Bronchial epithelial cell (primary cell): ENCODE measurements at regions not wholly inside any gene's neighbourhood (a gene's known extent, or its start where the extent isn't known, plus 50 kb on each side); places are given as distances from the start of the nearest gene placed in this dataset.

Experiments
- DNase-seq: peaks from one replicate; pipeline ENCODE4 v3.0.0-alpha.2; 2010; ENCODE audit warnings: low read depth
- FAIRE-seq: peaks from 2 replicates; lab custom pipeline; 2011; peaks lifted over from hg19 to GRCh38; lab: Jason Lieb, UNC
- H3K27me3 ChIP-seq: 2 replicates; pipeline ENCODE4 v1.5.1; 2011; ENCODE audit warnings: low read length; ENCODE audit not compliant: control insufficient read depth, insufficient read depth
- H3K36me3 ChIP-seq: 2 replicates; pipeline ENCODE4 v1.5.1; 2011; ENCODE audit warnings: low read length; ENCODE audit not compliant: control insufficient read depth, insufficient read depth
- H3K4me3 ChIP-seq: 2 replicates; pipeline ENCODE4 v1.5.1; 2011; ENCODE audit warnings: mild to moderate bottlenecking, low read depth, low read length, control low read depth
- TF ChIP-seq, protein P1 (sequence below): IDR thresholded peaks from 2 replicates; pipeline ENCODE4 v1.5.1; 2011; ENCODE audit warnings: mild to moderate bottlenecking, moderate library complexity, low read length, control low read depth, inconsistent platforms; ENCODE audit not compliant: insufficient read depth, severe bottlenecking

DNA sequence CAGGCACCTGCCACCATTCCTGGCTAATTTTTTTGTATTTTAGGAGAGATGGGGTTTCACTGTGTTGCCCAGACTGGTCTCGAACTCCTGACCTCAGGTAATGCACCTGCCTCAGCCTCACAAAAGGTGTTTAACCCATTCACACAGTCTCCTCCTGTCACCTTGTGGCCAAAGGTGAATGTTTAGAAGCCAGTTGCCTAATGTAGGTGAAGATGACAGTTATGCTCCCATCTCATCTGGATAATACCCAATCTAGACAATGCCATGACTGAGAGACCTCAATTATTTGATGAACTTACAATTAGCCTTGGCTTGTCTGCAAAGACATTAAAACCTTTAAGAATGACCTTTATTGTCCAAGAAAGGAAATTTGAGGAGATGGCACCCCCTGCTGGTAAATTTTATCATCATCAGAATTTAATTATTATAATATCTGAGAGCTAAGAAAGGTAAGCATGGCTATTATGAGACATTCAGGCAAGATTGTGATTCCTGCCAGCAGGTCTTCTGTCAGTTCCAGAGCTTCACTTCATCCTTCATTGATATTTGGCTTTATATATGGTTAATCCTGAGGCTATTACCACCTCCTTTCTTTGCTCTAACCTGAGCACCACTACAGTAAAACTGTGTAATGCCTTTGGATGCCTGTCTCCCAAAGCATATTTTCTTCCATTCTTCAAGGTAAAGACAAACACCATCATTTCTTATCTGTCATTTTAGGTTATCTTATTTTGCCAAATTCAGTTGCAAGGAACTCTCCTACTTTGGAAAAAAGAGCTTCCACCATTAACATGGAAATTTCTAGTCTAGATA is 117.6 kb downstream of the FAM124B start:
- DNase-seq (peak; percentile 55), FAIRE-seq (no peak)
- TF ChIP-seq, protein P1, sequence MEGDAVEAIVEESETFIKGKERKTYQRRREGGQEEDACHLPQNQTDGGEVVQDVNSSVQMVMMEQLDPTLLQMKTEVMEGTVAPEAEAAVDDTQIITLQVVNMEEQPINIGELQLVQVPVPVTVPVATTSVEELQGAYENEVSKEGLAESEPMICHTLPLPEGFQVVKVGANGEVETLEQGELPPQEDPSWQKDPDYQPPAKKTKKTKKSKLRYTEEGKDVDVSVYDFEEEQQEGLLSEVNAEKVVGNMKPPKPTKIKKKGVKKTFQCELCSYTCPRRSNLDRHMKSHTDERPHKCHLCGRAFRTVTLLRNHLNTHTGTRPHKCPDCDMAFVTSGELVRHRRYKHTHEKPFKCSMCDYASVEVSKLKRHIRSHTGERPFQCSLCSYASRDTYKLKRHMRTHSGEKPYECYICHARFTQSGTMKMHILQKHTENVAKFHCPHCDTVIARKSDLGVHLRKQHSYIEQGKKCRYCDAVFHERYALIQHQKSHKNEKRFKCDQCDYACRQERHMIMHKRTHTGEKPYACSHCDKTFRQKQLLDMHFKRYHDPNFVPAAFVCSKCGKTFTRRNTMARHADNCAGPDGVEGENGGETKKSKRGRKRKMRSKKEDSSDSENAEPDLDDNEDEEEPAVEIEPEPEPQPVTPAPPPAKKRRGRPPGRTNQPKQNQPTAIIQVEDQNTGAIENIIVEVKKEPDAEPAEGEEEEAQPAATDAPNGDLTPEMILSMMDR: peak; percentile 69
- Histone ChIP-seq H3K4me3 (no peak overlapping the region), H3K27me3 (no peaks in the 10 kb centered on the region), H3K36me3 (no peaks in the 10 kb centered on the region)

DNA sequence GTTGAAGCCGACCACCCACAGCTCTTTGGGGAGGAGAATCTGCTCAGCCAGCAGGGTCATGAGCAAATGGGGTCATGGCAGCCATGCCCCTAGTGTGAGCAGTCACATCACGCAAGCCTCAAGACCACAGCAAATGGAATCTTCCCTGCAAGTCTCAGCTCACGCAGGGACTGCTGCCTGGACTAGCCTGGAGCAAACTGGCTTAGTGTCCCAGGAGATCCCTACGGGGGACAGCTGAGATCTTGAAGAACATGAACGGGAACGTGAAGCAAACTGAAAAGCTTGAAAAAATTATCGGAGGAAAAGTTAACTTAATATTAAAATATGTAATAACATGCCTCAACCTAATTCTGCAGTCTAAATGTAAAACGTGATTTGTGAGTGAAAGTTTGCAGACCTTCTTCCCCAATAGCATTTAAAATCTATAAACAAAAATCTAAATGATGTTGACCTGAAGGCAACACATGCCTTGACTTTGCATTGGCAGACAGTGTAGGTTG is 118.4 kb downstream of the FAM124B start:
- TF ChIP-seq, protein P1: no peak
- H3K27me3 ChIP-seq: no peaks in the 10 kb centered on the region
- no peaks in the 10 kb centered on the region for H3K36me3 ChIP-seq
- no peak overlapping the region for H3K4me3 ChIP-seq
- DNase-seq: no peak
- no peak for FAIRE-seq

DNA sequence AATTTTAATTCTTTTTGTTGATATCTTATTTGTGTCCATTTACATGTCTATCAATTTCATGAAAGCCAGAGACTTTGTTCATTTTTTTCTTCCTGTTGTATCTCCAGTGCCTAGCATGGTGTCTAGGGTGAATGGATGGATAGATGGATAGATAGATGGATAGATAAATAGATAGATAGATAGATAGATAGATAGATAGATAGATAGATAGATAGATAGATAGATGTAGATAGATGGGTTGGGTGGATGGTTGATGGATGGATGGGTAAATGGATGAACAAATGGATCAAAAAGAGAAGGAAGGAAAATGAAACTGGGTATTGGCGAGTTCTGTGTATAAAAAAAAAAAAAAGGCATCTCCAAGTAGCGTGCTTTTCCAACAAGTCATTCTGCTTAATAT is 120.5 kb downstream of the FAM124B start:
- H3K27me3 ChIP-seq: no peaks in the 10 kb centered on the region
- TF ChIP-seq, protein P1: no peak
- no peaks in the 10 kb centered on the region for H3K36me3 ChIP-seq
- no peak overlapping the region for H3K4me3 ChIP-seq
- FAIRE-seq (no peak), DNase-seq (no peak)

DNA sequence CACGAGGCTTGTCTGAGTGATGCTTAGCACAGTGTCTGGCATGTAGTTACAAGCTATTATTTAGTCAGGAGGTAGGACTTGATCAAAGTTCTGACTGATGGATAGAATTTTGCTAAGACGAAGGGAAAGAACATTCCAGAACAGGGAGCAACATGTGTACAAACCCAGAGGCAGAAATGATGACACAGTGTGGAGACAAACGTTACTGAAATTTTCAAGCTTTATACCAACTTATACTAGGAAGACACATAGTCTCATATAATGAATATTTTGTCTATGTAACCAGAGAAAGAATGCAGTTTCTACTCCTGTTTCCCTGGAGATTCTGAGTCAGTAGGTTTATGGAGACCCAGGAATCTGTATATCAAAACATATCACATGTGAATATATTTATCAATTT is 123.4 kb downstream of the FAM124B start:
- H3K36me3 ChIP-seq: no peaks in the 10 kb centered on the region
- peak; percentile 86 for FAIRE-seq
- TF ChIP-seq, protein P1: no peak
- no peak overlapping the region for H3K4me3 ChIP-seq
- no peaks in the 10 kb centered on the region for H3K27me3 ChIP-seq
- DNase-seq: peak; percentile 95

- H3K4me3 ChIP-seq: no peak overlapping the region
- no peak for FAIRE-seq
- no peak for DNase-seq
- H3K27me3 ChIP-seq: no peaks in the 10 kb centered on the region
- TF ChIP-seq, protein P1: no peak
- no peaks in the 10 kb centered on the region for H3K36me3 ChIP-seq
These were observed 125.7 kb downstream of the FAM124B start for GRCh38 chr2:224276251-224276650.
